Fibroblast of lung (primary cell): ENCODE measurements at regions not wholly inside any gene's neighbourhood (a gene's known extent, or its start where the extent isn't known, plus 50 kb on each side); places are given as distances from the start of the nearest gene placed in this dataset.

ENCODE experiments used
- DNase-seq, 2 donors: peaks; one replicate each; pipeline versions ENCODE4 v3.0.0 to v3.0.0-alpha.2; 2010; ENCODE audit warnings: low read depth in 2 of 2
- H2AFZ ChIP-seq: 2 replicates; pipeline ENCODE4 v1.5.1; 2012; ENCODE audit warnings: low read length, control low read depth, inconsistent platforms
- H3K27ac ChIP-seq: 2 replicates; pipeline ENCODE4 v1.5.1; 2011; ENCODE audit warnings: low read length, control low read depth; ENCODE audit not compliant: insufficient read depth
- H3K27me3 ChIP-seq: 2 replicates; pipeline ENCODE4 v1.5.1; 2011; ENCODE audit warnings: mild to moderate bottlenecking, low read length; ENCODE audit not compliant: control insufficient read depth, insufficient read depth
- H3K36me3 ChIP-seq: 2 replicates; pipeline ENCODE4 v1.5.1; 2011; ENCODE audit warnings: low read length; ENCODE audit not compliant: control insufficient read depth, insufficient read depth
- H3K4me1 ChIP-seq: 2 replicates; pipeline ENCODE4 v1.5.1; 2011; ENCODE audit warnings: low read length; ENCODE audit not compliant: control insufficient read depth, insufficient read depth; ENCODE audit errors: extremely low read depth
- H3K4me2 ChIP-seq: 2 replicates; pipeline ENCODE4 v1.5.1; 2011; ENCODE audit warnings: low read length, control low read depth; ENCODE audit not compliant: insufficient read depth; ENCODE audit errors: extremely low read depth
- H3K4me3 ChIP-seq, 4 experiments: fragments of 200-600 bp in 1 of 4; sonication (generic) in 1 of 4; replicated peaks in 1 of 4; 2 replicates each; pipeline ENCODE4 v1.5.1; 2011 to 2016; ENCODE audit warnings: low read length in 4 of 4, low read depth in 3 of 4, mild to moderate bottlenecking in 3 of 4, control low read depth in 2 of 4, inconsistent platforms in 1 of 4, mixed read lengths in 1 of 4; ENCODE audit not compliant: insufficient read depth in 1 of 4; ENCODE audit errors: control extremely low read depth in 1 of 4
- H3K79me2 ChIP-seq: 2 replicates; pipeline ENCODE4 v1.5.1; 2012; ENCODE audit warnings: mild to moderate bottlenecking, low read length, inconsistent platforms; ENCODE audit not compliant: control insufficient read depth, insufficient read depth
- H3K9ac ChIP-seq: 2 replicates; pipeline ENCODE4 v1.5.1; 2011; ENCODE audit warnings: mild to moderate bottlenecking, low read length, control low read depth; ENCODE audit not compliant: insufficient read depth
- H3K9me3 ChIP-seq: 2 replicates; pipeline ENCODE4 v1.5.1; 2012; ENCODE audit warnings: low read depth, low read length; ENCODE audit not compliant: control insufficient read depth, insufficient read depth
- H4K20me1 ChIP-seq: 2 replicates; pipeline ENCODE4 v1.5.1; 2011; ENCODE audit warnings: low read length; ENCODE audit not compliant: control insufficient read depth, insufficient read depth; ENCODE audit errors: extremely low read depth
- CTCF ChIP-seq, 2 donors: IDR thresholded peaks in 1 of 2; conservative IDR thresholded peaks in 1 of 2; 1 replicate in 1 of 2; 2 replicates in 1 of 2; pipeline ENCODE4 v1.5.1; 2011 to 2012; ENCODE audit warnings: low read length in 2 of 2, control low read depth in 1 of 2, inconsistent platforms in 1 of 2, low read depth in 1 of 2, mild to moderate bottlenecking in 1 of 2
- EZH2 ChIP-seq: IDR thresholded peaks from 2 replicates; pipeline ENCODE4 v1.5.1; 2012; ENCODE audit warnings: low read length, control low read depth, mild to moderate bottlenecking; ENCODE audit errors: missing control alignments

- no peak overlapping the region for H3K27ac ChIP-seq
- H3K36me3 ChIP-seq = no peaks in the 10 kb centered on the region
- TF ChIP-seq CTCF (conservative IDR thresholded peaks at IDR 0.05 in 1 of 2, IDR thresholded peaks at IDR 0.05 in 1 of 2; ENCODE audit: low read depth in 1 of 2, low read length in 2 of 2) = no peak
- no peak for TF ChIP-seq EZH2
- H3K79me2 ChIP-seq = no peaks in the 10 kb centered on the region
- H3K4me2 ChIP-seq = no peak overlapping the region
- DNase-seq = no peak
- H4K20me1 ChIP-seq = no peaks in the 10 kb centered on the region
- H3K4me1 ChIP-seq = no peaks in the 10 kb centered on the region
- H3K4me3 ChIP-seq = no peak overlapping the region
- no peak overlapping the region for H3K9ac ChIP-seq
- peaks cover 4% of the 10 kb centered on the region for H3K27me3 ChIP-seq
- H3K9me3 ChIP-seq = no peaks in the 10 kb centered on the region
- H2AFZ ChIP-seq = no peak overlapping the region
Measured at GRCh38 chr1:244265507-244265906, 186.2 kb downstream of the ADSS2 start.

- H3K4me3 ChIP-seq = no peak overlapping the region
- no peak overlapping the region for H3K4me2 ChIP-seq
- H4K20me1 ChIP-seq = no peaks in the 10 kb centered on the region
- TF ChIP-seq EZH2 (no peak), CTCF (conservative IDR thresholded peaks at IDR 0.05 in 1 of 2, IDR thresholded peaks at IDR 0.05 in 1 of 2; ENCODE audit: low read depth in 1 of 2, low read length in 2 of 2) (no peak)
- no peaks in the 10 kb centered on the region for H3K9me3 ChIP-seq
- no peaks in the 10 kb centered on the region for H3K79me2 ChIP-seq
- no peak overlapping the region for H3K9ac ChIP-seq
- no peak for DNase-seq
- H2AFZ ChIP-seq = no peak overlapping the region
- no peak overlapping the region for H3K27ac ChIP-seq
- peaks cover 3% of the 10 kb centered on the region for H3K4me1 ChIP-seq
- H3K27me3 ChIP-seq = peaks cover 4% of the 10 kb centered on the region
- no peaks in the 10 kb centered on the region for H3K36me3 ChIP-seq
Measured at GRCh38 chr1:244269169-244269568, 182.5 kb downstream of the ADSS2 start.

GRCh38 chr1:244271004-244271403 is 180.7 kb downstream of the ADSS2 start:
- Histone ChIP-seq H3K79me2 (no peaks in the 10 kb centered on the region), H3K4me3 (no peak overlapping the region), H3K36me3 (no peaks in the 10 kb centered on the region), H3K4me1 (peaks cover 8% of the 10 kb centered on the region), H3K9me3 (no peaks in the 10 kb centered on the region), H3K9ac (no peak overlapping the region), H4K20me1 (no peaks in the 10 kb centered on the region), H3K27ac (no peak overlapping the region), H2AFZ (no peak overlapping the region), H3K27me3 (no peaks in the 10 kb centered on the region), H3K4me2 (no peak overlapping the region)
- TF ChIP-seq EZH2 (no peak), CTCF (conservative IDR thresholded peaks at IDR 0.05 in 1 of 2, IDR thresholded peaks at IDR 0.05 in 1 of 2; ENCODE audit: low read depth in 1 of 2, low read length in 2 of 2) (no peak)
- no peak for DNase-seq
